Bone marrow (tissue), 2 donors: ENCODE measurements at regions not wholly inside any gene's neighbourhood (a gene's known extent, or its start where the extent isn't known, plus 50 kb on each side); places are given as distances from the start of the nearest gene placed in this dataset.

Source experiments
- DNase-seq, 2 donors: peaks; one replicate each; lab custom pipeline; 2025; lab: John Stamatoyannopoulos, UW

- no peak for DNase-seq
Observed at GRCh38 chr6:25012657-25013056, 76.9 kb upstream of the RIPOR2 start.

DNA sequence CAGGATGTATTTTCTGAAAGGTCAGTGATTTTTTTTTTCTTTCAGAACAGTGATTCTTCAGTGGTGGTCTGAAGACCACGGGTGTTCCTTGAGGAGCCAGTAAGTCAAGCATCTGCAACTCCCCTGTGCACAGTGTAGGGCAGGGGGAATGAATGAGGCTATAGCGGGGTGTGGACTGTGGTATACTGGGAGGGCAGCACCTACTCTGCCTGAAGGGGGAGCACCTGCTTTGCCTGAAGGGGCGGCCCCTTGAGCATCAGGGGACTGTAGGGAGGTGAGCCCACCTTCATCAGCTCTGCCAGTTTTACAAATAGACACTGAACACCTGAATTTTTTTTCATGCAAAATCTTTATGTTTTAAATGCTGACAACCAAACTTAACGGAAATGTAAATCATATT is 77.5 kb upstream of the RIPOR2 start:
- DNase-seq, result no peak

DNA sequence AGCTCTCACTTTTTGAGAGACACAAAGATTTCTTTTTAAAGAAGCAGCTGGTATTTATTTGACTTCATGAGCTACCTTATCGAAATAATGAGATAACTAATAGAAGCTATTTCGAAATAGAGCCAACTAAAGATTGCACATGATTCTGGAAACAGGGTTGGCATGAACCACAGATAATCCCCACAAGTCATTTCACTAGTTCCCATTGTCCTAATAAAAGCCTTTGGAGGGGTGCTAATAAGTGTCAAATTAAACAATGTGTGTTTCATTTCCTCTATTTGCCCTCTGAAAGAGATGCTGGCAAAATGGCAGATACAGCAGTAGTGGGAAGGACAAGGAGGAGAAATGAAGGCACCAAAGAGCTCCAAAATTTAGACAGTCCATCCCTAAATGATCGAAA is 78.6 kb upstream of the RIPOR2 start:
- DNase-seq, result no peak

- DNase-seq, result no peak
Observed at GRCh38 chr6:25014791-25015560, 79.2 kb upstream of the RIPOR2 start.

GRCh38 chr6:25016014-25016720 is 80.4 kb upstream of the RIPOR2 start:
- DNase-seq, result no peak

DNA sequence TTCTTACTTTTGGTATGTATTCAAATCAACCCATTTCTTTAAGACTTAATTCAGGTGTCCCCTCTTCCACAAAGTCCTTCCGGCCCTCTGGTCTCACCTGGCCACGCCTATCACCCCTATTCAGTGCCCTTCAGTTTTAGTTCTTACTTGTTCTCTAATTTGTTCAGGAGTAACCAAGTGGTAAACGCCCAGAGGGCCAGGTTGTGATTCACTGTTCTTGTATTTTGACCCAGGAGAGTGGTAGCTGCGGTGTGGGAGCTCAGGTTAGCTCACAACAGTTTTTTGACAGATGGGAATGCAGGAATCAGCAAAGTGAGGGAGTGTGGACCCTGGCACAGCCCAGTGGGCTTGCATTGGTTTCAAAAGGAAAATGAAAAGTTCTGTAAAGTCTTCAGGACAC is 81.7 kb upstream of the RIPOR2 start:
- no peak for DNase-seq

- DNase-seq, result peak; percentile 17 to 76
Observed at GRCh38 chr6:25017932-25018567, 82.3 kb upstream of the RIPOR2 start.

GRCh38 chr6:25018568-25018954 is 82.8 kb upstream of the RIPOR2 start:
- DNase-seq, result no peak

GRCh38 chr6:25022140-25022553 is 86.4 kb upstream of the RIPOR2 start:
- DNase-seq, result no peak

GRCh38 chr6:25023781-25024180 is 88.0 kb upstream of the RIPOR2 start:
- DNase-seq, result no peak

DNA sequence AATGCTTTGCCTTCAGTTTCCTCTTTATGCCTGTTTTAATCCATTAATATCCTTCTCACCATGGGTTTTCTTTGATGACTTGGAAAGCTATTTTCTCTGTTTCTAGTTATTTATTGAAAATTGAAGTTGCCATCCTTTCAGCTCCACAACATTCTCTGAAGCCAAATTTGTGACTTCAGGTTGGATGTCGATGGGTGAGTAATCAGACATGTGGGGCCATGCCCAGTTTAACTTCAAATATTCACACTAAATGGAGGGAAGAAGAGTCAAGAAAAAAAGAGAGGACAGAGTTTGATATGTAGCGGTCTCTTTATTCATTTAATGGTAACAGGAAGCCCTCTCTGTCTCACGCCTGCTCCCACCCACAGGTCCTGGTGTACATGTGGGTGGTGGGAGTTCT is 89.1 kb upstream of the RIPOR2 start:
- DNase-seq, result no peak

GRCh38 chr6:25025248-25025918 is 89.6 kb upstream of the RIPOR2 start:
- no peak for DNase-seq

DNA sequence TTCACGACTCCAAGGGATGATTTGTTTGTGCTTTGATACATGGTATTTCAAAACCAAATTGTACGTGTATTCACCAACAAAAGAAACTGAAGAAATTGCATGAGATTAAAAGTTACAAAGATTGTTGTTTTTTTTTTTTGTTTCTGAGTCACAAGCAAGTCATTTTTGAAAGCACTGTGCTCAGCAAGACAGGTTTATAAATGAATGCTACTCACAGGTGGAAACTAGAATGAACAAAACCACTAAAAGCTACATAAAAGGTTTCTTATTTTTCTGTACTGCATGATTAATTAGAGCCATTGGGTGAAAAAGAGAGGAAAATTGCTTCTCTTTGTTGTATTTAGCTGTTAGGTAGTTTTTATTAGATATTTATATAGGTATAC is 90.2 kb upstream of the RIPOR2 start:
- no peak for DNase-seq

DNA sequence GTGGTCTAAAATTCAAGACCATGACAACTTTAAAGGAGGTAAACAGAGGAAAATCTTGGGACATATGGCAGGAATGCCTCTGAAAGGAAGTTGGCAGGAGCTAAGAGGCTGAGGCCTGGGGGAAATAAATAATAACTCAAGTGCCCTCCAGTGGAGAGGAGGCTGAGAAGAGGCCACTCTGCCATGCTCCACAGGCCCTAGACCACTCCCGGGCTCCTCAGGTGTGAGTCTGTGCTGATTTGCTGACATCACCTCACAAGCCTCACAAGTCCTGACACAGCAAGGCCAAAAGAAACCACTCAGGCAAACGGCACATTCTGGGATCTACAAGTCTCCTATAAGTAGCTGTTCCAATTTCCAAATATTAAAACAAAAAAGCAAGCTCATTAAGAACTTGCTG is 91.0 kb upstream of the RIPOR2 start:
- DNase-seq, result no peak

DNA sequence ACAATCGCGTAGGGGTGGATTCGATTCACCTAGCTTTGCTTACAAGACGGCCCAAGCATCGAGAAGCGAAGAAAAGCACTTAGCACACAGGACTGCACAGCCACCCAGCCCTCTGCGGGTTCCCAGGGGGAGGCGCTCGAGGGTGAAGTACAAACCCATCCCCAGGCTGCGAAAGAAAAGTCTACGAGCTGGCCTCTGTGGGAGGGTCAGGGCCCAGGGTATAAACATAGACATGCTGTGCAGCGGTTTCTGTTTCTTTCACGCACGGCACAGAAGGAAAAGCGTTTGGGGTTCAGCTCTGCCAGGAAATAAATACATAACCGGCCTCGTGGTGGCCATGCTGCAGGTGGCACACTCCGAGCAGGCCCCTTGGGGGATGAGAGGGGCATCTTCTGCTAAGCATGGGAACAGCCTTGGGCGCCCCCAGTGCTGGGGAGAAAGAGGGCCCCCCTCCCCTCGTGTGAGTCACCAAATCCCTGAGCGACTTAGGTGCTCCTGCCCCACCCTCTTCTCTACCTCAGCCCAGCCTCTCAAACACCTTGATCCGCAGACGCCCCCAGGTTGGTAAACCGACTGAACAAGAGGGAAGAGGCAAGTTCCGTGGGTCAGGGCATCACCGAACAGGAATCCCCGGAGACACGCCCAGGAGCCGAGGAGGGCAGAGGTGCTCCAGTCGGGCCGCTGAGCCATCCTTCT is 91.6 kb upstream of the RIPOR2 start:
- DNase-seq, result peak in 1 of 2 donors; percentile 63

- DNase-seq, result no peak
Observed at GRCh38 chr6:25028328-25028727, 92.6 kb upstream of the RIPOR2 start.

DNA sequence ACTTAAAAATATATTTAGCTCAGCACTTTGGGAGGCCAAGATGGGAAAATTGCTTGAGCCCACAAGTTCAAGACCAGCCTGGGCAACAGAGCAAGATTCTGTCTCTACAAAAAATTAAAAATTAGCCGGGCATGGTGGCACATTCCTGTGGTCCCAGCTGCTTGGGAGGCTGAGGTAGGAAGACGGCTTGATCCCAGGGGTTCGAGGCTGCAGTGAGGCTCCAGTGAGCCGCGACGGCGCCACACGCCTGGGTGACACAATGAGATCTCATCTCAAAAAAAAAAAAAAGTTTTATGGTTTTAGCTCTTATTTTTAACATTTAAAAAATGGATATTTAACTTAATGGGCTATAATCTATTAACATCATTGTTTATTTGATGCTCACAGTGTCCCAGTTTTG is 97.2 kb upstream of the RIPOR2 start:
- no peak for DNase-seq

DNA sequence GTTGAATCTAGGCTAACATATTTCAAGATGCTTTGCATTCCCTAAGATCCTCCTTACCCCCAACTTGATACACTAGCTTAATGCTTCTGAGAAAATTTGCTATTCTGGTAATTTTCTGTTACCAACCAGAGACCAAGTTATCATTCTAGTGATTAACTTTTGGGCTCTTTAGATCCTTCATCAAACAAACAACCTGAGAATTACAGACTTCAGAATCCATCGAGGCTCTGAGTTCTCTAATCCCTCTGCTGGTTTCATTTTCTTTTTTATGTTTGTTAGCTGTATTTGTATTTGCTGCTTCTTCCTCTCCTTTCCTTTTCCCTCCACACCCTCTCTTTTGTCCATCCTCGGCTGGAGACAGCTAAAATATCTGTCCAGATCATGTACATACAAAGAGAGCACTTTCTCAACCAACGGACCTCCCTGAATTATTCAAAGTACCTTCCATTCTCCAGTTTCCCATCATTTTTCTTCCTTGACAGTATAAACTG is 98.7 kb upstream of the RIPOR2 start:
- DNase-seq, result peak in 1 of 2 donors; percentile 22

- DNase-seq, result no peak
Observed at GRCh38 chr6:25035174-25035511, 99.4 kb upstream of the RIPOR2 start.

- DNase-seq, result peak in 1 of 2 donors; percentile 49
Observed at GRCh38 chr6:25035512-25036435, 100.0 kb upstream of the RIPOR2 start.

- no peak for DNase-seq
Observed at GRCh38 chr6:25036461-25036860, 100.7 kb upstream of the RIPOR2 start.
